H1 (cell line): ENCODE measurements at regions not wholly inside any gene's neighbourhood (a gene's known extent, or its start where the extent isn't known, plus 50 kb on each side); places are given as distances from the start of the nearest gene placed in this dataset.

Experiments used
- RNF2 ChIP-seq: fragments of 200-900, 300-1000 bp; sonication (generic); IDR thresholded peaks from 2 replicates; pipeline ENCODE4 v1.7.1; 2016; ENCODE audit warnings: borderline replicate concordance, low read depth, mild to moderate bottlenecking, antibody characterized with exemption, low read length; ENCODE audit not compliant: poor library complexity, severe bottlenecking; ENCODE audit errors: missing control alignments
- SIX5 ChIP-seq: IDR thresholded peaks from 2 replicates; pipeline ENCODE4 v1.6.1; 2011; ENCODE audit warnings: mild to moderate bottlenecking, low read depth, low read length
- TAF1 ChIP-seq: IDR thresholded peaks from 2 replicates; pipeline ENCODE4 v1.6.1; 2011; ENCODE audit warnings: mild to moderate bottlenecking, low read depth, low read length
- TF ChIP-seq, protein P1 (sequence below): IDR thresholded peaks from 2 replicates; pipeline ENCODE4 v1.6.1; 2012; ENCODE audit warnings: inconsistent platforms

DNA sequence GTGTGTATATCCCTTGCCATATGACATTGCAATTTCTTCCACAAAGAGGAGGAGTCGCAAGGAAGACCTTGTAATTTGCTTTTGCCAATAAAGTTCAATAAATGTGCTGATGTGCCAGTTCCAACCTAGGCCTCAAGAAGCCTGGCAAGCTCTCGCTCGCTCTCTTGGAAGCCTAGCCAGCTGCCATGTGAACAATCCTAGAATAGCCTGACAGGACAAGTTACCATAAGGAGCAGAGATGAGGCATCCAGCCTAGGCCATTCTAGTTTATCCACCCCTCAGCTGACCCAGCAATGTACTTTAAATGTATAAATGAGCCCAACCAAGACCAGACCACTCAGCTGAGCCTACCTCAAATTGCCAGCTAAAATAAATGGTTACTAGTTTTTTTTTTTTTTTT lies 145.7 kb upstream of the QRFPR start (continued):
- TF ChIP-seq, protein P1, sequence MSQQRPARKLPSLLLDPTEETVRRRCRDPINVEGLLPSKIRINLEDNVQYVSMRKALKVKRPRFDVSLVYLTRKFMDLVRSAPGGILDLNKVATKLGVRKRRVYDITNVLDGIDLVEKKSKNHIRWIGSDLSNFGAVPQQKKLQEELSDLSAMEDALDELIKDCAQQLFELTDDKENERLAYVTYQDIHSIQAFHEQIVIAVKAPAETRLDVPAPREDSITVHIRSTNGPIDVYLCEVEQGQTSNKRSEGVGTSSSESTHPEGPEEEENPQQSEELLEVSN, result no peak
- no peak for TF ChIP-seq TAF1
- TF ChIP-seq RNF2, result no peak
- no peak for TF ChIP-seq SIX5
- TF ChIP-seq, all 59 proteins: peak for 0
